HUES6 (cell line): ENCODE measurements at regions not wholly inside any gene's neighbourhood (a gene's known extent, or its start where the extent isn't known, plus 50 kb on each side); places are given as distances from the start of the nearest gene placed in this dataset.

ENCODE experiments used
- H3K27ac ChIP-seq: 2 replicates; pipeline ENCODE4 v1.7.0; 2013; ENCODE audit warnings: low read depth, mild to moderate bottlenecking, low read length, inconsistent platforms
- H3K27me3 ChIP-seq: 2 replicates; pipeline ENCODE4 v1.6.1; 2013; ENCODE audit warnings: low read length; ENCODE audit not compliant: control insufficient read depth, insufficient read depth
- H3K36me3 ChIP-seq: 2 replicates; pipeline ENCODE4 v1.6.1; 2013; ENCODE audit warnings: low read length; ENCODE audit not compliant: control insufficient read depth, insufficient read depth
- H3K4me1 ChIP-seq: 2 replicates; pipeline ENCODE4 v1.6.1; 2013; ENCODE audit warnings: low read length; ENCODE audit not compliant: control insufficient read depth, insufficient read depth
- H3K4me3 ChIP-seq: 2 replicates; pipeline ENCODE4 v1.5.1; 2013; ENCODE audit warnings: low read depth, low read length
- H3K9ac ChIP-seq: one replicate; pipeline ENCODE4 v1.6.1; 2013; ENCODE audit warnings: mild to moderate bottlenecking, low read length
- H3K9me3 ChIP-seq: 2 replicates; pipeline ENCODE4 v1.6.1; 2013; ENCODE audit warnings: low read depth, low read length; ENCODE audit not compliant: control insufficient read depth, insufficient read depth

- 0 out of 2 replicates have a peak, but pooled peaks cover 5% of the 10 kb centered on the region for H3K4me1 ChIP-seq
- no peaks in the 10 kb centered on the region for H3K9me3 ChIP-seq
- H3K9ac ChIP-seq, result no peak overlapping the region
- H3K4me3 ChIP-seq, result no peak overlapping the region
- no peak overlapping the region for H3K27ac ChIP-seq
- no peaks in the 10 kb centered on the region for H3K36me3 ChIP-seq
- H3K27me3 ChIP-seq, result no peaks in the 10 kb centered on the region
Observed at GRCh38 chr12:61011767-61012423, 1248.3 kb upstream of the USP15 start.

- Histone ChIP-seq H3K9me3 (peaks cover 17% of the 10 kb centered on the region), H3K9ac (no peak overlapping the region), H3K27me3 (no peaks in the 10 kb centered on the region), H3K4me1 (0 out of 2 replicates have a peak, but pooled peaks cover 5% of the 10 kb centered on the region), H3K36me3 (no peaks in the 10 kb centered on the region), H3K4me3 (no peak overlapping the region), H3K27ac (no peak overlapping the region)
Observed at GRCh38 chr12:61018571-61018970, 1241.6 kb upstream of the USP15 start.

- H3K4me3 ChIP-seq, result no peak overlapping the region
Observed at GRCh38 chr12:61023231-61023630, 1237.0 kb upstream of the USP15 start.

GRCh38 chr12:61029516-61029915 is 1230.7 kb upstream of the USP15 start:
- Histone ChIP-seq H3K27ac (no peak overlapping the region), H3K9ac (no peak overlapping the region), H3K4me3 (no peak overlapping the region), H3K27me3 (no peaks in the 10 kb centered on the region), H3K36me3 (no peaks in the 10 kb centered on the region), H3K9me3 (peaks cover 8% of the 10 kb centered on the region), H3K4me1 (no peaks in the 10 kb centered on the region)

More at GRCh38 chr12:61023231-61023630, 1237.0 kb upstream of the USP15 start:
- no peaks in the 10 kb centered on the region for H3K4me1 ChIP-seq
- H3K9ac ChIP-seq, result no peak overlapping the region
- no peaks in the 10 kb centered on the region for H3K27me3 ChIP-seq
- H3K36me3 ChIP-seq, result no peaks in the 10 kb centered on the region
- H3K27ac ChIP-seq, result no peak overlapping the region
- H3K9me3 ChIP-seq, result peaks cover 20% of the 10 kb centered on the region

- H3K4me1 ChIP-seq, result no peaks in the 10 kb centered on the region
- H3K36me3 ChIP-seq, result no peaks in the 10 kb centered on the region
- no peak overlapping the region for H3K4me3 ChIP-seq
- no peak overlapping the region for H3K27ac ChIP-seq
- H3K9me3 ChIP-seq, result no peaks in the 10 kb centered on the region
- H3K9ac ChIP-seq, result no peak overlapping the region
- H3K27me3 ChIP-seq, result no peaks in the 10 kb centered on the region
Observed at GRCh38 chr12:61037792-61038191, 1222.4 kb upstream of the USP15 start.

- no peaks in the 10 kb centered on the region for H3K9me3 ChIP-seq
- H3K27ac ChIP-seq, result no peak overlapping the region
- H3K9ac ChIP-seq, result no peak overlapping the region
- no peaks in the 10 kb centered on the region for H3K36me3 ChIP-seq
- no peaks in the 10 kb centered on the region for H3K4me1 ChIP-seq
- no peak overlapping the region for H3K4me3 ChIP-seq
- H3K27me3 ChIP-seq, result no peaks in the 10 kb centered on the region
Observed at GRCh38 chr12:61043838-61044237, 1216.4 kb upstream of the USP15 start.

GRCh38 chr12:61044766-61045165 is 1215.4 kb upstream of the USP15 start:
- no peak overlapping the region for H3K9ac ChIP-seq
- H3K27me3 ChIP-seq, result no peaks in the 10 kb centered on the region
- no peak overlapping the region for H3K27ac ChIP-seq
- no peaks in the 10 kb centered on the region for H3K36me3 ChIP-seq
- H3K4me1 ChIP-seq, result no peaks in the 10 kb centered on the region
- no peak overlapping the region for H3K4me3 ChIP-seq
- no peaks in the 10 kb centered on the region for H3K9me3 ChIP-seq

- Histone ChIP-seq H3K9ac (no peak overlapping the region), H3K27me3 (no peaks in the 10 kb centered on the region), H3K9me3 (no peaks in the 10 kb centered on the region), H3K27ac (no peak overlapping the region), H3K4me3 (no peak overlapping the region), H3K4me1 (no peaks in the 10 kb centered on the region), H3K36me3 (no peaks in the 10 kb centered on the region)
Observed at GRCh38 chr12:61070640-61071414, 1189.4 kb upstream of the USP15 start.

GRCh38 chr12:61072717-61073116 is 1187.5 kb upstream of the USP15 start:
- Histone ChIP-seq H3K9ac (no peak overlapping the region), H3K4me1 (no peaks in the 10 kb centered on the region), H3K36me3 (no peaks in the 10 kb centered on the region), H3K9me3 (no peaks in the 10 kb centered on the region), H3K27me3 (no peaks in the 10 kb centered on the region), H3K4me3 (no peak overlapping the region), H3K27ac (no peak overlapping the region)

- Histone ChIP-seq H3K27ac (no peak overlapping the region), H3K9me3 (no peaks in the 10 kb centered on the region), H3K27me3 (no peaks in the 10 kb centered on the region), H3K4me1 (no peaks in the 10 kb centered on the region), H3K4me3 (no peak overlapping the region), H3K9ac (no peak overlapping the region), H3K36me3 (no peaks in the 10 kb centered on the region)
Observed at GRCh38 chr12:61095111-61095510, 1165.1 kb upstream of the USP15 start.

GRCh38 chr12:61098031-61098580 is 1162.1 kb upstream of the USP15 start:
- H3K9me3 ChIP-seq, result no peaks in the 10 kb centered on the region
- no peak overlapping the region for H3K9ac ChIP-seq
- no peaks in the 10 kb centered on the region for H3K4me1 ChIP-seq
- H3K27me3 ChIP-seq, result no peaks in the 10 kb centered on the region
- H3K4me3 ChIP-seq, result no peak overlapping the region
- H3K27ac ChIP-seq, result no peak overlapping the region
- no peaks in the 10 kb centered on the region for H3K36me3 ChIP-seq
